Ishikawa (cell line): ENCODE measurements at regions not wholly inside any gene's neighbourhood (a gene's known extent, or its start where the extent isn't known, plus 50 kb on each side); places are given as distances from the start of the nearest gene placed in this dataset.

Experiments
- CEBPB ChIP-seq: IDR thresholded peaks from 2 replicates; pipeline ENCODE4 v1.6.1; 2012
- CREB1 ChIP-seq: IDR thresholded peaks from 2 replicates; pipeline ENCODE4 v1.6.1; 2012; ENCODE audit warnings: low read depth
- EGR1 ChIP-seq: IDR thresholded peaks from 2 replicates; pipeline ENCODE4 v1.6.1; 2012
- EP300 ChIP-seq: IDR thresholded peaks from 2 replicates; pipeline ENCODE4 v1.6.1; 2012; ENCODE audit warnings: borderline replicate concordance
- FOXM1 ChIP-seq: IDR thresholded peaks from 2 replicates; pipeline ENCODE4 v1.6.1; 2012; ENCODE audit warnings: low read depth, borderline replicate concordance
- MAX ChIP-seq: IDR thresholded peaks from 2 replicates; pipeline ENCODE4 v1.6.1; 2012
- NFIC ChIP-seq: IDR thresholded peaks from 2 replicates; pipeline ENCODE4 v1.6.1; 2012
- RAD21 ChIP-seq: IDR thresholded peaks from 2 replicates; pipeline ENCODE4 v1.6.1; 2012; ENCODE audit warnings: low read depth
- REST ChIP-seq: IDR thresholded peaks from 2 replicates; pipeline ENCODE4 v1.6.1; 2012; ENCODE audit warnings: low read depth, mild to moderate bottlenecking
- TAF1 ChIP-seq: IDR thresholded peaks from 2 replicates; pipeline ENCODE4 v1.6.1; 2012; ENCODE audit warnings: low read depth, mild to moderate bottlenecking
- TCF12 ChIP-seq: IDR thresholded peaks from 2 replicates; pipeline ENCODE4 v1.6.1; 2012; ENCODE audit warnings: low read depth
- TEAD4 ChIP-seq: IDR thresholded peaks from 2 replicates; pipeline ENCODE4 v1.6.1; 2012
- USF1 ChIP-seq: IDR thresholded peaks from 2 replicates; pipeline ENCODE4 v1.6.1; 2012
- YY1 ChIP-seq: IDR thresholded peaks from 2 replicates; pipeline ENCODE4 v1.6.1; 2012; ENCODE audit warnings: low read depth
- ZBTB7A ChIP-seq: IDR thresholded peaks from 2 replicates; pipeline ENCODE4 v1.6.1; 2012; ENCODE audit warnings: low read depth

- no peak for TF ChIP-seq MAX
- TF ChIP-seq REST, result no peak
- TF ChIP-seq USF1, result no peak
- TF ChIP-seq RAD21, result no peak
- no peak for TF ChIP-seq NFIC
- TF ChIP-seq FOXM1, result no peak
- TF ChIP-seq EP300, result no peak
- TF ChIP-seq TAF1, result no peak
- TF ChIP-seq CEBPB, result no peak
- no peak for TF ChIP-seq EGR1
- TF ChIP-seq YY1, result no peak
Measured at GRCh38 chr5:122656160-122656559, 118.7 kb upstream of the SNX2 start.

GRCh38 chr5:122656577-122656976 is 118.3 kb upstream of the SNX2 start:
- TF ChIP-seq USF1 (no peak), YY1 (no peak), EGR1 (no peak), EP300 (no peak), TCF12 (no peak), ZBTB7A (no peak), TEAD4 (no peak), MAX (no peak), NFIC (no peak), RAD21 (no peak), CEBPB (no peak), TAF1 (no peak), REST (no peak), FOXM1 (no peak), CREB1 (no peak)

GRCh38 chr5:122661496-122662180 is 113.2 kb upstream of the SNX2 start:
- no peak for TF ChIP-seq TCF12
- no peak for TF ChIP-seq FOXM1
- TF ChIP-seq CEBPB, result no peak
- no peak for TF ChIP-seq USF1
- no peak for TF ChIP-seq EP300
- no peak for TF ChIP-seq NFIC
- TF ChIP-seq CREB1, result no peak
- no peak for TF ChIP-seq YY1

GRCh38 chr5:122665051-122665450 is 109.8 kb upstream of the SNX2 start:
- TF ChIP-seq YY1 (no peak), USF1 (no peak), TEAD4 (no peak), CREB1 (no peak), EP300 (no peak), RAD21 (no peak), REST (no peak), ZBTB7A (no peak), EGR1 (no peak), MAX (no peak), TCF12 (no peak), NFIC (no peak), TAF1 (no peak), CEBPB (no peak), FOXM1 (no peak)
